Transverse colon (tissue), 3 donors: ENCODE measurements at regions not wholly inside any gene's neighbourhood (a gene's known extent, or its start where the extent isn't known, plus 50 kb on each side); places are given as distances from the start of the nearest gene placed in this dataset.

Source experiments
- CTCF ChIP-seq, 5 experiments: fragments of 200-600 bp in 3 of 5; fragments of 450-650 bp in 2 of 5; sonication (generic) in 3 of 5; IDR thresholded peaks; 1 replicate in 2 of 5; 2 replicates in 3 of 5; pipeline ENCODE4 v1.5.1; 2016 to 2017; ENCODE audit warnings: antibody characterized with exemption in 5 of 5, inconsistent platforms in 3 of 5, mild to moderate bottlenecking in 2 of 5, moderate library complexity in 1 of 5
- POLR2A ChIP-seq: fragments of 450-650 bp; IDR thresholded peaks from one replicate; pipeline ENCODE4 v1.6.1; 2016; ENCODE audit warnings: antibody characterized with exemption, mild to moderate bottlenecking, moderate library complexity

- TF ChIP-seq CTCF (IDR thresholded peaks at IDR 0.05), result no peak
- no peak for TF ChIP-seq POLR2A
These were observed 372.2 kb downstream of the DIPK2A start for GRCh38 chr3:144343777-144344176.
